ENCODE measurements at regions not wholly inside any gene's neighbourhood (a gene's known extent, or its start where the extent isn't known, plus 50 kb on each side); places are given as distances from the start of the nearest gene placed in this dataset.
A peak's percentile ranks its signal among the peaks of the same experiment; 100 is the strongest.

- no peak for DNase-seq
Measured at GRCh38 chr17:31704483-31704882, 154.6 kb downstream of the COPRS start.

- no peak for DNase-seq
Measured at GRCh38 chr17:31702041-31702440, 157.0 kb downstream of the COPRS start.

GRCh38 chr17:31700973-31701372 lies 158.1 kb downstream of the COPRS start:
- no peak for DNase-seq

- DNase-seq, result no peak
Measured at GRCh38 chr17:31699886-31700285, 159.2 kb downstream of the COPRS start.

- no peak for DNase-seq
Measured at GRCh38 chr17:31699281-31699680, 159.8 kb downstream of the COPRS start.

GRCh38 chr17:31698751-31699150 lies 160.3 kb downstream of the COPRS start:
- DNase-seq, result no peak

- DNase-seq, result no peak
Measured at GRCh38 chr17:31697838-31698237, 161.2 kb downstream of the COPRS start.

GRCh38 chr17:31696703-31697325 lies 162.2 kb downstream of the COPRS start:
- DNase-seq, result no peak

- peak; percentile 99 for DNase-seq
Measured at GRCh38 chr17:31696184-31696602, 162.9 kb downstream of the COPRS start.

- peak; percentile 53 for DNase-seq
Measured at GRCh38 chr17:31695456-31696090, 163.5 kb downstream of the COPRS start.

- DNase-seq, result peak; percentile 38
Measured at GRCh38 chr17:31693433-31694220, 165.4 kb downstream of the COPRS start.

GRCh38 chr17:31692632-31693031 lies 166.4 kb downstream of the COPRS start:
- DNase-seq, result no peak

- DNase-seq, result no peak
Measured at GRCh38 chr17:31692027-31692426, 167.0 kb downstream of the COPRS start.

- DNase-seq, result no peak
Measured at GRCh38 chr17:31691251-31691905, 167.7 kb downstream of the COPRS start.

GRCh38 chr17:31690151-31690551 lies 168.9 kb downstream of the COPRS start:
- DNase-seq, result peak; percentile 52

- DNase-seq, result peak; percentile 46
Measured at GRCh38 chr17:31688701-31689100, 170.3 kb downstream of the COPRS start.

- peak; percentile 56 for DNase-seq
Measured at GRCh38 chr17:31687505-31688126, 171.4 kb downstream of the COPRS start.

- no peak for DNase-seq
Measured at GRCh38 chr17:31686495-31686894, 172.5 kb downstream of the COPRS start.

GRCh38 chr17:31684901-31685300 lies 174.1 kb downstream of the COPRS start:
- DNase-seq, result no peak

GRCh38 chr17:31680126-31680525 lies 178.9 kb downstream of the COPRS start:
- no peak for DNase-seq

GRCh38 chr17:31679667-31680066 lies 179.4 kb downstream of the COPRS start:
- no peak for DNase-seq

- DNase-seq, result peak; percentile 75
Measured at GRCh38 chr17:31678431-31678830, 180.6 kb downstream of the COPRS start.

- DNase-seq, result no peak
Measured at GRCh38 chr17:31677681-31678080, 181.4 kb downstream of the COPRS start.
